Endothelial cell (in vitro differentiated cells): ENCODE measurements at regions not wholly inside any gene's neighbourhood (a gene's known extent, or its start where the extent isn't known, plus 50 kb on each side); places are given as distances from the start of the nearest gene placed in this dataset.

Experiments
- DNase-seq: peaks from one replicate; pipeline ENCODE4 v3.0.0; 2021; ENCODE audit warnings: low spot score
- H3K27ac Mint-ChIP-seq: one replicate; pipeline ENCODE4 v1.8.0; 2021; ENCODE audit warnings: mixed read lengths, inconsistent platforms; ENCODE audit not compliant: unreplicated experiment
- H3K27me3 Mint-ChIP-seq: one replicate; pipeline ENCODE4 v1.8.0; 2021; ENCODE audit warnings: mild to moderate bottlenecking, moderate library complexity, mixed read lengths, inconsistent platforms; ENCODE audit not compliant: unreplicated experiment
- H3K36me3 Mint-ChIP-seq: one replicate; pipeline ENCODE4 v1.8.0; 2021; ENCODE audit warnings: mild to moderate bottlenecking, low read depth, mixed read lengths, inconsistent platforms; ENCODE audit not compliant: unreplicated experiment
- H3K4me1 Mint-ChIP-seq: one replicate; pipeline ENCODE4 v1.8.0; 2021; ENCODE audit warnings: mild to moderate bottlenecking, mixed read lengths, inconsistent platforms; ENCODE audit not compliant: unreplicated experiment
- H3K4me3 Mint-ChIP-seq: one replicate; pipeline ENCODE4 v1.8.0; 2021; ENCODE audit warnings: mild to moderate bottlenecking, mixed read lengths, inconsistent platforms; ENCODE audit not compliant: unreplicated experiment
- H3K9me3 Mint-ChIP-seq: one replicate; pipeline ENCODE4 v1.8.0; 2021; ENCODE audit warnings: mixed read lengths, inconsistent platforms; ENCODE audit not compliant: unreplicated experiment
- TF ChIP-seq, protein P1 (sequence below): fragments of 200-600 bp; sonication (generic); IDR thresholded peaks from one replicate; pipeline ENCODE4 v1.5.0; 2021; ENCODE audit warnings: antibody characterized with exemption; ENCODE audit not compliant: unreplicated experiment

- Mint-ChIP-seq H3K4me3 (no peak overlapping the region), H3K4me1 (no peaks in the 10 kb centered on the region), H3K27me3 (no peaks in the 10 kb centered on the region), H3K36me3 (no peaks in the 10 kb centered on the region), H3K27ac (no peak overlapping the region), H3K9me3 (no peaks in the 10 kb centered on the region)
- TF ChIP-seq, protein P1, sequence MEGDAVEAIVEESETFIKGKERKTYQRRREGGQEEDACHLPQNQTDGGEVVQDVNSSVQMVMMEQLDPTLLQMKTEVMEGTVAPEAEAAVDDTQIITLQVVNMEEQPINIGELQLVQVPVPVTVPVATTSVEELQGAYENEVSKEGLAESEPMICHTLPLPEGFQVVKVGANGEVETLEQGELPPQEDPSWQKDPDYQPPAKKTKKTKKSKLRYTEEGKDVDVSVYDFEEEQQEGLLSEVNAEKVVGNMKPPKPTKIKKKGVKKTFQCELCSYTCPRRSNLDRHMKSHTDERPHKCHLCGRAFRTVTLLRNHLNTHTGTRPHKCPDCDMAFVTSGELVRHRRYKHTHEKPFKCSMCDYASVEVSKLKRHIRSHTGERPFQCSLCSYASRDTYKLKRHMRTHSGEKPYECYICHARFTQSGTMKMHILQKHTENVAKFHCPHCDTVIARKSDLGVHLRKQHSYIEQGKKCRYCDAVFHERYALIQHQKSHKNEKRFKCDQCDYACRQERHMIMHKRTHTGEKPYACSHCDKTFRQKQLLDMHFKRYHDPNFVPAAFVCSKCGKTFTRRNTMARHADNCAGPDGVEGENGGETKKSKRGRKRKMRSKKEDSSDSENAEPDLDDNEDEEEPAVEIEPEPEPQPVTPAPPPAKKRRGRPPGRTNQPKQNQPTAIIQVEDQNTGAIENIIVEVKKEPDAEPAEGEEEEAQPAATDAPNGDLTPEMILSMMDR = no peak
- no peak for DNase-seq
Measured at GRCh38 chr12:83225806-83226205, 539.1 kb downstream of the TMTC2 start.

- no peaks in the 10 kb centered on the region for H3K36me3 Mint-ChIP-seq
- no peak overlapping the region for H3K4me3 Mint-ChIP-seq
- H3K4me1 Mint-ChIP-seq = no peaks in the 10 kb centered on the region
- no peaks in the 10 kb centered on the region for H3K9me3 Mint-ChIP-seq
- no peaks in the 10 kb centered on the region for H3K27me3 Mint-ChIP-seq
- no peak overlapping the region for H3K27ac Mint-ChIP-seq
- TF ChIP-seq, protein P1 = no peak
- no peak for DNase-seq
Measured at GRCh38 chr12:83224012-83224411, 537.3 kb downstream of the TMTC2 start.

GRCh38 chr12:83220774-83221173 lies 534.1 kb downstream of the TMTC2 start:
- TF ChIP-seq, protein P1 = no peak
- Mint-ChIP-seq H3K4me1 (no peaks in the 10 kb centered on the region), H3K36me3 (no peaks in the 10 kb centered on the region), H3K4me3 (no peak overlapping the region), H3K27me3 (no peaks in the 10 kb centered on the region), H3K9me3 (no peaks in the 10 kb centered on the region), H3K27ac (no peak overlapping the region)
- no peak for DNase-seq

- TF ChIP-seq, protein P1 = no peak
- no peak overlapping the region for H3K4me3 Mint-ChIP-seq
- no peak overlapping the region for H3K27ac Mint-ChIP-seq
- H3K9me3 Mint-ChIP-seq = no peaks in the 10 kb centered on the region
- H3K36me3 Mint-ChIP-seq = no peaks in the 10 kb centered on the region
- no peak for DNase-seq
- no peaks in the 10 kb centered on the region for H3K4me1 Mint-ChIP-seq
- no peaks in the 10 kb centered on the region for H3K27me3 Mint-ChIP-seq
Measured at GRCh38 chr12:83216230-83216629, 529.5 kb downstream of the TMTC2 start.

GRCh38 chr12:83214185-83214584 lies 527.5 kb downstream of the TMTC2 start:
- TF ChIP-seq, protein P1 = no peak
- DNase-seq = no peak
- no peaks in the 10 kb centered on the region for H3K27me3 Mint-ChIP-seq
- no peaks in the 10 kb centered on the region for H3K36me3 Mint-ChIP-seq
- H3K4me1 Mint-ChIP-seq = no peaks in the 10 kb centered on the region
- H3K4me3 Mint-ChIP-seq = no peak overlapping the region
- no peaks in the 10 kb centered on the region for H3K9me3 Mint-ChIP-seq
- no peak overlapping the region for H3K27ac Mint-ChIP-seq
